GM19351 (cell line): ENCODE measurements at regions not wholly inside any gene's neighbourhood (a gene's known extent, or its start where the extent isn't known, plus 50 kb on each side); places are given as distances from the start of the nearest gene placed in this dataset.
"Not testable (repeated sequence)": the region's sequence is repeated elsewhere in the genome, so short reads cannot be mapped to it uniquely, and the experiment has no call there.

Source experiments
- ATAC-seq: cut with Tn5 transposase; IDR thresholded peaks from one replicate; pipeline ENCODE4 v1.9.1; 2021; ENCODE audit warnings: mild to moderate bottlenecking, moderate library complexity; ENCODE audit not compliant: unreplicated experiment

GRCh38 chr10:29830531-29831512 lies 196.1 kb upstream of the SVIL start:
- ATAC-seq, result no peak

GRCh38 chr10:29829776-29830175 lies 195.0 kb upstream of the SVIL start:
- ATAC-seq, result no peak

GRCh38 chr10:29828956-29829355 lies 194.2 kb upstream of the SVIL start:
- ATAC-seq, result no peak

GRCh38 chr10:29828440-29828894 lies 193.7 kb upstream of the SVIL start:
- ATAC-seq, result no peak

GRCh38 chr10:29827512-29827911 lies 192.7 kb upstream of the SVIL start:
- no peak for ATAC-seq

GRCh38 chr10:29826801-29827450 lies 192.2 kb upstream of the SVIL start:
- no peak for ATAC-seq

GRCh38 chr10:29826221-29826620 lies 191.4 kb upstream of the SVIL start:
- ATAC-seq, result no peak

GRCh38 chr10:29823553-29824080 lies 188.8 kb upstream of the SVIL start:
- ATAC-seq, result no peak

GRCh38 chr10:29820890-29821461 lies 186.2 kb upstream of the SVIL start:
- ATAC-seq, result no peak

- no peak for ATAC-seq
These were observed 182.2 kb upstream of the SVIL start for GRCh38 chr10:29816801-29817558.

GRCh38 chr10:29815572-29815971 lies 180.8 kb upstream of the SVIL start:
- ATAC-seq, result no peak

GRCh38 chr10:29811751-29812427 lies 177.1 kb upstream of the SVIL start:
- no peak for ATAC-seq

GRCh38 chr10:29810816-29811215 lies 176.0 kb upstream of the SVIL start:
- ATAC-seq, result no peak

- ATAC-seq, result not testable (repeated sequence)
These were observed 175.5 kb upstream of the SVIL start for GRCh38 chr10:29810231-29810630.

- ATAC-seq, result no peak
These were observed 174.6 kb upstream of the SVIL start for GRCh38 chr10:29809383-29809782.

- no peak for ATAC-seq
These were observed 172.5 kb upstream of the SVIL start for GRCh38 chr10:29807163-29807806.

GRCh38 chr10:29806350-29806788 lies 171.6 kb upstream of the SVIL start:
- no peak for ATAC-seq

- no peak for ATAC-seq
These were observed 170.5 kb upstream of the SVIL start for GRCh38 chr10:29805134-29805723.
